GM23338 (cell line): ENCODE measurements at regions not wholly inside any gene's neighbourhood (a gene's known extent, or its start where the extent isn't known, plus 50 kb on each side); places are given as distances from the start of the nearest gene placed in this dataset.

Experiments
- ATAC-seq: fragments of 200-7000 bp; cut with Tn5 transposase; 3 replicates; pipeline ENCODE4 v1.9.1; 2020
- DNase-seq: peaks from one replicate; pipeline ENCODE4 v3.0.0-alpha.2; 2015; ENCODE audit warnings: low spot score
- H2AFZ ChIP-seq: fragments of 200-600 bp; sonication (generic); 2 replicates; pipeline ENCODE4 v1.8.0; 2016; ENCODE audit warnings: antibody characterized with exemption, mild to moderate bottlenecking, moderate library complexity
- H3F3A ChIP-seq: fragments of 200-600 bp; sonication (generic); replicated peaks from 2 replicates; pipeline ENCODE4 v1.8.0; 2017; ENCODE audit warnings: antibody characterized with exemption, mixed run types, low read depth
- H3K27ac ChIP-seq: fragments of 200-600 bp; sonication (generic); 2 replicates; pipeline ENCODE4 v1.6.1; 2016; ENCODE audit warnings: low read depth
- H3K27me3 ChIP-seq: fragments of 200-600 bp; sonication (generic); 2 replicates; pipeline ENCODE4 v1.8.0; 2016; ENCODE audit warnings: mild to moderate bottlenecking, mixed run types, moderate library complexity; ENCODE audit not compliant: insufficient read depth
- H3K36me3 ChIP-seq: fragments of 200-600 bp; sonication (generic); 2 replicates; pipeline ENCODE4 v1.8.0; 2016; ENCODE audit warnings: mild to moderate bottlenecking; ENCODE audit not compliant: insufficient read depth
- H3K4me1 ChIP-seq: fragments of 200-600 bp; sonication (generic); 2 replicates; pipeline ENCODE4 v1.8.0; 2016; ENCODE audit warnings: mild to moderate bottlenecking, moderate library complexity; ENCODE audit not compliant: insufficient read depth
- H3K4me2 ChIP-seq: fragments of 200-600 bp; sonication (generic); 2 replicates; pipeline ENCODE4 v1.7.1; 2017; ENCODE audit warnings: mixed run types
- H3K4me3 ChIP-seq: fragments of 200-600 bp; sonication (generic); 2 replicates; pipeline ENCODE4 v1.6.1; 2016; ENCODE audit warnings: mixed run types
- H3K79me2 ChIP-seq: fragments of 200-600 bp; sonication (generic); replicated peaks from 2 replicates; pipeline ENCODE4 v1.8.0; 2017; ENCODE audit warnings: mild to moderate bottlenecking; ENCODE audit not compliant: insufficient read depth
- H3K9me2 ChIP-seq: fragments of 200-600 bp; sonication (generic); 2 replicates; pipeline ENCODE4 v1.8.0; 2017; ENCODE audit not compliant: insufficient read depth
- H4K20me1 ChIP-seq: fragments of 200-600 bp; sonication (generic); replicated peaks from 2 replicates; pipeline ENCODE4 v1.8.0; 2017; ENCODE audit warnings: mild to moderate bottlenecking; ENCODE audit not compliant: insufficient read depth
- H3K27ac Mint-ChIP-seq: 2 replicates; pipeline ENCODE4 v1.8.0; 2020; ENCODE audit warnings: inconsistent platforms, mild to moderate bottlenecking, moderate library complexity, mixed read lengths
- H3K27me3 Mint-ChIP-seq: 3 replicates; pipeline ENCODE4 v1.8.0; 2022; ENCODE audit warnings: low read depth, mild to moderate bottlenecking, moderate library complexity, mixed read lengths, inconsistent platforms; ENCODE audit not compliant: insufficient read depth, poor library complexity
- H3K36me3 Mint-ChIP-seq: 3 replicates; pipeline ENCODE4 v1.8.0; 2021; ENCODE audit warnings: low read depth, mild to moderate bottlenecking, inconsistent platforms, moderate library complexity, mixed read lengths
- H3K4me1 Mint-ChIP-seq: 3 replicates; pipeline ENCODE4 v1.8.0; 2020; ENCODE audit warnings: mild to moderate bottlenecking, inconsistent platforms, mixed read lengths
- H3K4me3 Mint-ChIP-seq: 3 replicates; pipeline ENCODE4 v1.8.0; 2021; ENCODE audit warnings: moderate library complexity, mild to moderate bottlenecking, inconsistent platforms, mixed read lengths
- H3K9me3 Mint-ChIP-seq: 3 replicates; pipeline ENCODE4 v1.8.0; 2020; ENCODE audit warnings: moderate library complexity, mild to moderate bottlenecking, inconsistent platforms, mixed read lengths
- CREB1 ChIP-seq: fragments of 250-450 bp; sonication (Bioruptor Pico); IDR thresholded peaks from 2 replicates; pipeline ENCODE4 v1.5.0; 2020; ENCODE audit warnings: low read depth, mild to moderate bottlenecking, moderate library complexity
- EZH2 ChIP-seq: fragments of 200-600 bp; sonication (generic); IDR thresholded peaks from one replicate; pipeline ENCODE4 v1.8.0; 2017; ENCODE audit warnings: antibody characterized with exemption, mild to moderate bottlenecking, low read depth; ENCODE audit not compliant: unreplicated experiment
- EZH2phosphoT487 ChIP-seq: fragments of 200-600 bp; sonication (generic); IDR thresholded peaks from one replicate; pipeline ENCODE4 v1.8.1; 2018; ENCODE audit warnings: antibody characterized with exemption; ENCODE audit not compliant: unreplicated experiment
- JUNB ChIP-seq: IDR thresholded peaks from one replicate; pipeline ENCODE4 v1.6.1; 2016; ENCODE audit warnings: antibody characterized with exemption; ENCODE audit not compliant: unreplicated experiment
- NANOG ChIP-seq: IDR thresholded peaks from 2 replicates; pipeline ENCODE4 v1.6.1; 2016; ENCODE audit warnings: antibody characterized with exemption, borderline replicate concordance
- STAT1 ChIP-seq: IDR thresholded peaks from one replicate; pipeline ENCODE4 v1.6.1; 2016; ENCODE audit warnings: antibody characterized with exemption; ENCODE audit not compliant: unreplicated experiment
- ZNF114 ChIP-seq: fragments of 250-450 bp; sonication (Bioruptor Pico); IDR thresholded peaks from 2 replicates; pipeline ENCODE4 v1.5.0; 2020; ENCODE audit warnings: mild to moderate bottlenecking, moderate library complexity
- ZNF331 ChIP-seq: fragments of 250-450 bp; sonication (Bioruptor Pico); IDR thresholded peaks from 2 replicates; pipeline ENCODE4 v1.5.0; 2020; ENCODE audit warnings: low read depth, mild to moderate bottlenecking, moderate library complexity
- TF ChIP-seq, protein P1 (sequence below): IDR thresholded peaks from one replicate; pipeline ENCODE4 v1.6.1; 2018; ENCODE audit warnings: antibody characterized with exemption; ENCODE audit not compliant: unreplicated experiment
- TF ChIP-seq, protein P2 (sequence below), 2 experiments: fragments of 200-600 bp in 1 of 2; sonication (generic) in 1 of 2; conservative IDR thresholded peaks; 2 replicates each; pipeline versions ENCODE4 v1.5.1 to v1.6.1; 2016 to 2017; ENCODE audit warnings: antibody characterized with exemption in 2 of 2, low read depth in 2 of 2, mild to moderate bottlenecking in 2 of 2, moderate library complexity in 1 of 2

DNA sequence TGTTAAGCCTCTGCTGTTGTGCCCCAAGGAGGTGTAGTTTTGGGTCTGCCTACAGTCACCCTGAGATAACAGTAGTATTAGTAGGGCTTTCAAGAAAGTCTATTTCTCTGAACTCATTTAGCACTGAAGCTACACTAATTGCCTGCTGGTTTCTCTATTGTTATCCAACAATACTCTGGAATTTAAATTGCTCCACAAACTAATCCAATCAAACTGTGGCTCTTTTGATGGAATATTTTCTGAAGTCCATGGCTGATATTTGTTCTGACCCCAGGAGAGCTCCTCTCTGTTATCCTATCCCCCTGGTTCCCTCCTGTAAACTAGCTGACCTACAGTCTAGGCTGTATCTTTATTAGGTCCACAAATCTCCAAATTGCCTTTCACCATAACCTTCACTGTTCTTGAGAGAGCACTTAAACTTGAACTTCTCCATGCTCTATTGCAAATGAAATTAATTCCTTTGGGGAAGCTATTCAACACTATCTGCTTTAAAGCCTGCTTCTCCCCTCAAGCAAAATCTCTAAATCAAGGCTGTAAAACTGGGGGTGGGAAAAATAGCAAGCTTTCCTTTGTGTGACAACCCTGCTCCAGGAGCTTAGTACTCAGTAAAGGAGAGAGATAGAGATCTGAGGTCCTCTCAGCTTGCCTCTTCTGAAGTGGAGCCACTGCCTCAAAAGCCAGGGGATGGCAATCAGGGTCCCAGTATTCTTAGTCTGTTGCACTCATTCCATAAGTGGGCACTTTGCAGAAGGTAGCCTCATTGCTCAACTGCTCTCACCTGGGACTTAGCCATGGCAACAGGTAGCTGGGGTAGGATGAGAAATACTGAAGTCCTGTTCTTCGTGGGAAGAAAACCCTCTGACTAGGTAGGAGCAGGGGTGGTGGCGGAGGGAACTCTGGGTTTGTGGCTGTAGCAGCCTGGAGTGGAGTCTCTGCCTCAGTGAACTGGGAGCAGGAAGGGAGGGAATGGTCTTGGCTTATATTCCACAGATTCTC is 110.9 kb downstream of the MACIR start:
- no peaks in the 10 kb centered on the region for H3K4me1 ChIP-seq
- Mint-ChIP-seq H3K27ac (no peak overlapping the region), H3K4me1 (peaks cover 7% of the 10 kb centered on the region; the same call in 2 of the 3 replicates), H3K4me3 (no peak overlapping the region), H3K36me3 (no peaks in the 10 kb centered on the region), H3K9me3 (no peaks in the 10 kb centered on the region), H3K27me3 (peaks cover 6% of the 10 kb centered on the region)
- no peak overlapping the region for H3K27ac ChIP-seq
- no peaks in the 10 kb centered on the region for H3F3A ChIP-seq
- H3K79me2 ChIP-seq: no peaks in the 10 kb centered on the region
- H3K4me2 ChIP-seq: no peak overlapping the region
- H3K9me2 ChIP-seq: no peaks in the 10 kb centered on the region
- H3K27me3 ChIP-seq: no peaks in the 10 kb centered on the region
- no peak overlapping the region for H3K4me3 ChIP-seq
- TF ChIP-seq, protein P1, sequence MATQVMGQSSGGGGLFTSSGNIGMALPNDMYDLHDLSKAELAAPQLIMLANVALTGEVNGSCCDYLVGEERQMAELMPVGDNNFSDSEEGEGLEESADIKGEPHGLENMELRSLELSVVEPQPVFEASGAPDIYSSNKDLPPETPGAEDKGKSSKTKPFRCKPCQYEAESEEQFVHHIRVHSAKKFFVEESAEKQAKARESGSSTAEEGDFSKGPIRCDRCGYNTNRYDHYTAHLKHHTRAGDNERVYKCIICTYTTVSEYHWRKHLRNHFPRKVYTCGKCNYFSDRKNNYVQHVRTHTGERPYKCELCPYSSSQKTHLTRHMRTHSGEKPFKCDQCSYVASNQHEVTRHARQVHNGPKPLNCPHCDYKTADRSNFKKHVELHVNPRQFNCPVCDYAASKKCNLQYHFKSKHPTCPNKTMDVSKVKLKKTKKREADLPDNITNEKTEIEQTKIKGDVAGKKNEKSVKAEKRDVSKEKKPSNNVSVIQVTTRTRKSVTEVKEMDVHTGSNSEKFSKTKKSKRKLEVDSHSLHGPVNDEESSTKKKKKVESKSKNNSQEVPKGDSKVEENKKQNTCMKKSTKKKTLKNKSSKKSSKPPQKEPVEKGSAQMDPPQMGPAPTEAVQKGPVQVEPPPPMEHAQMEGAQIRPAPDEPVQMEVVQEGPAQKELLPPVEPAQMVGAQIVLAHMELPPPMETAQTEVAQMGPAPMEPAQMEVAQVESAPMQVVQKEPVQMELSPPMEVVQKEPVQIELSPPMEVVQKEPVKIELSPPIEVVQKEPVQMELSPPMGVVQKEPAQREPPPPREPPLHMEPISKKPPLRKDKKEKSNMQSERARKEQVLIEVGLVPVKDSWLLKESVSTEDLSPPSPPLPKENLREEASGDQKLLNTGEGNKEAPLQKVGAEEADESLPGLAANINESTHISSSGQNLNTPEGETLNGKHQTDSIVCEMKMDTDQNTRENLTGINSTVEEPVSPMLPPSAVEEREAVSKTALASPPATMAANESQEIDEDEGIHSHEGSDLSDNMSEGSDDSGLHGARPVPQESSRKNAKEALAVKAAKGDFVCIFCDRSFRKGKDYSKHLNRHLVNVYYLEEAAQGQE: no peak
- TF ChIP-seq EZH2 (no peak), NANOG (no peak), JUNB (no peak), CREB1 (CRISPR knock-in tag) (no peak), ZNF114 (CRISPR knock-in tag) (no peak), ZNF331 (CRISPR knock-in tag) (no peak), STAT1 (no peak), EZH2phosphoT487 (no peak)
- TF ChIP-seq, protein P2, sequence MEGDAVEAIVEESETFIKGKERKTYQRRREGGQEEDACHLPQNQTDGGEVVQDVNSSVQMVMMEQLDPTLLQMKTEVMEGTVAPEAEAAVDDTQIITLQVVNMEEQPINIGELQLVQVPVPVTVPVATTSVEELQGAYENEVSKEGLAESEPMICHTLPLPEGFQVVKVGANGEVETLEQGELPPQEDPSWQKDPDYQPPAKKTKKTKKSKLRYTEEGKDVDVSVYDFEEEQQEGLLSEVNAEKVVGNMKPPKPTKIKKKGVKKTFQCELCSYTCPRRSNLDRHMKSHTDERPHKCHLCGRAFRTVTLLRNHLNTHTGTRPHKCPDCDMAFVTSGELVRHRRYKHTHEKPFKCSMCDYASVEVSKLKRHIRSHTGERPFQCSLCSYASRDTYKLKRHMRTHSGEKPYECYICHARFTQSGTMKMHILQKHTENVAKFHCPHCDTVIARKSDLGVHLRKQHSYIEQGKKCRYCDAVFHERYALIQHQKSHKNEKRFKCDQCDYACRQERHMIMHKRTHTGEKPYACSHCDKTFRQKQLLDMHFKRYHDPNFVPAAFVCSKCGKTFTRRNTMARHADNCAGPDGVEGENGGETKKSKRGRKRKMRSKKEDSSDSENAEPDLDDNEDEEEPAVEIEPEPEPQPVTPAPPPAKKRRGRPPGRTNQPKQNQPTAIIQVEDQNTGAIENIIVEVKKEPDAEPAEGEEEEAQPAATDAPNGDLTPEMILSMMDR (conservative IDR thresholded peaks at IDR 0.05; ENCODE audit: low read depth in 2 of 2): no peak
- no peak for DNase-seq
- no peaks in the 10 kb centered on the region for H4K20me1 ChIP-seq
- no peaks in the 10 kb centered on the region for H3K36me3 ChIP-seq
- ATAC-seq: peak; percentile 26; the same call in 1 of the 3 replicates
- H2AFZ ChIP-seq: peak overlapping the region; percentile 19
